IMR-90 (cell line): ENCODE measurements at regions not wholly inside any gene's neighbourhood (a gene's known extent, or its start where the extent isn't known, plus 50 kb on each side); places are given as distances from the start of the nearest gene placed in this dataset.

Experiments used
- ATAC-seq: fragments of 200-7000 bp; cut with Tn5 transposase; 2 replicates; pipeline ENCODE4 v1.9.1; 2020; ENCODE audit warnings: low read depth, mild to moderate bottlenecking, moderate library complexity
- BruUV-seq: library from RNA; stranded (reverse); fragments of 400-500 nt; replicated peaks from 2 replicates; lab custom pipeline; 2021; lab: Mats Ljungman, UMichigan
- CTCF ChIA-PET: fragments of 300-600 bp; formaldehyde crosslinking; extraction: SDS; loops from one replicate; lab custom pipeline; 2021; ENCODE audit warnings: antibody characterized with exemption; lab: Yijun Ruan, JAX
- POLR2A ChIA-PET: fragments of 300-600 bp; sonication (Branson Sonifier 250); formaldehyde crosslinking; loops from one replicate; lab custom pipeline; 2022; ENCODE audit warnings: antibody characterized with exemption; ENCODE audit not compliant: unreplicated experiment; lab: Charles Lee
- DNase-seq: peaks from one replicate; pipeline ENCODE4 v3.0.0; 2013
- H2AFZ ChIP-seq: replicated peaks from 2 replicates; pipeline ENCODE3; 2013; ENCODE audit warnings: low read length, mild to moderate bottlenecking; ENCODE audit not compliant: poor library complexity
- H2AK5ac ChIP-seq: 2 replicates; pipeline ENCODE4 v1.6.1; 2013; ENCODE audit warnings: low read depth, low read length, inconsistent platforms
- H2AK9ac ChIP-seq: replicated peaks from 2 replicates; pipeline ENCODE3; 2013; ENCODE audit warnings: mild to moderate bottlenecking, low read depth, low read length, moderate library complexity; ENCODE audit not compliant: poor library complexity
- H2BK120ac ChIP-seq: 2 replicates; pipeline ENCODE4 v1.6.1; 2013; ENCODE audit warnings: low read depth, low read length, inconsistent platforms
- H2BK15ac ChIP-seq: 3 replicates; pipeline ENCODE4 v1.6.1; 2013; ENCODE audit warnings: low read depth, low read length, inconsistent platforms
- H2BK20ac ChIP-seq: 2 replicates; pipeline ENCODE4 v1.6.1; 2013; ENCODE audit warnings: low read depth, mild to moderate bottlenecking, inconsistent platforms, low read length, moderate library complexity
- H2BK5ac ChIP-seq: 2 replicates; pipeline ENCODE4 v1.6.1; 2013; ENCODE audit warnings: mild to moderate bottlenecking, low read depth, low read length, inconsistent platforms; ENCODE audit not compliant: poor library complexity, severe bottlenecking
- H3K14ac ChIP-seq: replicated peaks from 2 replicates; pipeline ENCODE4 v1.6.1; 2013; ENCODE audit warnings: low read depth, low read length, inconsistent platforms
- H3K18ac ChIP-seq: 2 replicates; pipeline ENCODE4 v1.6.1; 2013; ENCODE audit warnings: low read depth, low read length, control low read depth
- H3K23ac ChIP-seq: 2 replicates; pipeline ENCODE4 v1.6.1; 2013; ENCODE audit warnings: low read depth, low read length, inconsistent platforms
- H3K27ac ChIP-seq: 2 replicates; pipeline ENCODE4 v1.5.1; 2013; ENCODE audit warnings: mild to moderate bottlenecking, control low read depth, low read length; ENCODE audit not compliant: insufficient read depth
- H3K27me3 ChIP-seq: 2 replicates; pipeline ENCODE4 v1.6.1; 2013; ENCODE audit warnings: low read length; ENCODE audit not compliant: control insufficient read depth, insufficient read depth
- H3K36me3 ChIP-seq: 2 replicates; pipeline ENCODE4 v1.6.1; 2013; ENCODE audit warnings: low read length, mixed read lengths; ENCODE audit not compliant: control insufficient read depth, insufficient read depth
- H3K4ac ChIP-seq: 2 replicates; pipeline ENCODE4 v1.6.1; 2013; ENCODE audit warnings: low read depth, low read length, inconsistent platforms
- H3K4me1 ChIP-seq: 2 replicates; pipeline ENCODE4 v1.6.1; 2013; ENCODE audit warnings: low read length, mixed read lengths; ENCODE audit not compliant: control insufficient read depth, insufficient read depth
- H3K4me2 ChIP-seq: 2 replicates; pipeline ENCODE4 v1.6.1; 2013; ENCODE audit warnings: low read depth, mild to moderate bottlenecking, control low read depth, low read length, moderate library complexity
- H3K4me3 ChIP-seq: 2 replicates; pipeline ENCODE4 v1.5.1; 2013; ENCODE audit warnings: low read depth, mild to moderate bottlenecking, control low read depth, low read length, moderate library complexity; ENCODE audit not compliant: insufficient read depth
- H3K56ac ChIP-seq: 2 replicates; pipeline ENCODE4 v1.6.1; 2013; ENCODE audit warnings: low read length, inconsistent platforms; ENCODE audit not compliant: insufficient read depth; ENCODE audit errors: extremely low read depth
- H3K79me1 ChIP-seq, 2 experiments: 2 replicates each; pipeline ENCODE4 v1.6.1; 2013; ENCODE audit warnings: low read length in 2 of 2, inconsistent platforms in 1 of 2, low read depth in 1 of 2
- H3K9ac ChIP-seq: 2 replicates; pipeline ENCODE4 v1.6.1; 2013; ENCODE audit warnings: low read depth, low read length, control low read depth
- H3K9me1 ChIP-seq: 2 replicates; pipeline ENCODE4 v1.6.1; 2013; ENCODE audit warnings: low read length, inconsistent platforms; ENCODE audit not compliant: insufficient read depth
- H3K9me3 ChIP-seq: 2 replicates; pipeline ENCODE4 v1.6.1; 2013; ENCODE audit warnings: low read length; ENCODE audit not compliant: control insufficient read depth, insufficient read depth
- H4K20me1 ChIP-seq: 2 replicates; pipeline ENCODE4 v1.6.1; 2013; ENCODE audit warnings: low read length, inconsistent platforms; ENCODE audit not compliant: insufficient read depth
- H4K5ac ChIP-seq: 2 replicates; pipeline ENCODE4 v1.6.1; 2013; ENCODE audit warnings: mild to moderate bottlenecking, low read depth, low read length, control low read depth
- H4K8ac ChIP-seq, 2 experiments: 2 replicates each; pipeline ENCODE4 v1.6.1; 2013; ENCODE audit warnings: low read depth in 2 of 2, low read length in 2 of 2, control low read depth in 1 of 2, inconsistent platforms in 1 of 2
- H4K91ac ChIP-seq: 2 replicates; pipeline ENCODE4 v1.6.1; 2013; ENCODE audit warnings: low read depth, low read length, inconsistent platforms; ENCODE audit not compliant: insufficient read depth
- BHLHE40 ChIP-seq: fragments of 150-350 bp; IDR thresholded peaks from 2 replicates; pipeline ENCODE4 v1.6.1; 2016; ENCODE audit warnings: mild to moderate bottlenecking, low read depth, low read length
- CHD1 ChIP-seq: IDR thresholded peaks from 2 replicates; pipeline ENCODE4 v1.6.1; 2012; ENCODE audit warnings: low read depth, low read length, improper control_type of control experiment
- ELK1 ChIP-seq: fragments of 150-350 bp; IDR thresholded peaks from 2 replicates; pipeline ENCODE4 v1.6.1; 2016; ENCODE audit warnings: low read depth, mild to moderate bottlenecking, low read length, moderate library complexity, borderline replicate concordance
- MAZ ChIP-seq: IDR thresholded peaks from 2 replicates; pipeline ENCODE4 v1.6.1; 2012; ENCODE audit warnings: low read depth, mild to moderate bottlenecking, low read length, improper control_type of control experiment, moderate library complexity, borderline replicate concordance
- RAD21 ChIP-seq: IDR thresholded peaks from 2 replicates; pipeline ENCODE4 v1.6.1; 2012; ENCODE audit warnings: low read length, improper control_type of control experiment
- USF2 ChIP-seq: fragments of 150-350 bp; IDR thresholded peaks from 2 replicates; pipeline ENCODE4 v1.6.1; 2017; ENCODE audit warnings: mild to moderate bottlenecking, antibody characterized with exemption, low read length, low read depth
- WGBS, 2 experiments: methylation state at CpG; one replicate each; pipeline versions ENCODE4 v1.1.5 to v1.1.7; 2013; ENCODE audit warnings: missing lambda C conversion rate in 2 of 2; ENCODE audit not compliant: insufficient read length in 1 of 2; ENCODE audit errors: extremely low coverage in 2 of 2; 5-methylcytosine and 5-hydroxymethylcytosine counted together
- dilution Hi-C: fragments of 300-500 bp; cut with HindIII; formaldehyde crosslinking; loops from one replicate; pipeline ENCODE4 v1.14.3; 2018; ENCODE audit warnings: low sequenced_read_pairs; ENCODE audit not compliant: unreplicated experiment
- in situ Hi-C: fragments of 300-500 bp; cut with MboI; formaldehyde crosslinking; loops from 3 replicates; pipeline ENCODE4 v1.14.3; 2019; ENCODE audit warnings: low sequenced_read_pairs, inconsistent platforms, mixed read lengths
- intact Hi-C: fragments of 100-400 bp; cut with micrococcal nuclease; formaldehyde crosslinking; loops from 2 replicates; pipeline ENCODE4 v1.10.0; 2022

GRCh38 chr5:96340357-96340756, 92.7 kb downstream of the PCSK1 start:
- Histone ChIP-seq H4K20me1 (no peaks in the 10 kb centered on the region), H2BK20ac (peak overlapping the region; percentile 11; the same call in 1 of the 2 replicates), H3K23ac (no peak overlapping the region), H3K14ac (0 out of 2 replicates have a peak overlapping the region, but pooled peaks have one; percentile 27), H3K27me3 (no peaks in the 10 kb centered on the region), H4K8ac (no peak overlapping the region), H2BK15ac (peak overlapping the region; percentile 84; the same call in 1 of the 3 replicates), H3K4ac (peak overlapping the region; percentile 26; the same call in 1 of the 2 replicates), H3K4me3 (no peak overlapping the region), H2AFZ (no peak overlapping the region), H2BK120ac (no peak overlapping the region; the same call in 1 of the 2 replicates), H2BK5ac (no peak overlapping the region), H3K27ac (no peak overlapping the region), H3K36me3 (no peaks in the 10 kb centered on the region), H3K4me1 (peaks cover 10% of the 10 kb centered on the region), H3K18ac (peak overlapping the region; percentile 9; the same call in 1 of the 2 replicates), H2AK9ac (no peak overlapping the region), H3K9me3 (no peaks in the 10 kb centered on the region), H4K5ac (no peak overlapping the region; the same call in 1 of the 2 replicates), H3K9ac (no peak overlapping the region), H3K79me1 (peaks cover 0 to 10% of the 10 kb centered on the region in 2 experiments; a peak in 1 of 4 replicates), H4K91ac (peak overlapping the region; percentile 22; the same call in 1 of the 2 replicates), H3K4me2 (no peak overlapping the region), H2AK5ac (peak overlapping the region; percentile 66; the same call in 1 of the 2 replicates), H3K9me1 (no peaks in the 10 kb centered on the region), H3K56ac (no peak overlapping the region)
- 81% methylated on average over 3 of the region's 5 CpGs; no CpG with 5 or more reads in 1 of the 2 experiments for WGBS, 2 experiments
- in situ Hi-C loops (loop anchor here (10.0 kb wide), 1 partner anchor 404 kb away; no protein-coding TSS in a partner anchor), intact Hi-C loops (loop anchor here (5.0 to 10.0 kb wide), 2 partner anchors 344 to 558 kb away; no protein-coding TSS in a partner anchor), dilution Hi-C loops (no loop called here)
- ATAC-seq (no peak), DNase-seq (no peak)
- ChIA-PET POLR2A (interaction anchor here (0.6 kb wide), 1 partner anchor 74 kb away, joined by 5 read pairs; no protein-coding TSS in a partner anchor), CTCF (interaction anchor here (0.7 kb wide), 1 partner anchor 261 kb away, joined by 4 read pairs; no protein-coding TSS in a partner anchor)
- BruUV-seq: no TSS peak
- TF ChIP-seq USF2 (no peak), RAD21 (no peak), ELK1 (no peak), BHLHE40 (no peak), CHD1 (no peak), MAZ (no peak)
